Suprapubic skin (tissue), 4 donors: ENCODE measurements at regions not wholly inside any gene's neighbourhood (a gene's known extent, or its start where the extent isn't known, plus 50 kb on each side); places are given as distances from the start of the nearest gene placed in this dataset.

ENCODE experiments used
- CTCF ChIP-seq, 2 donors: fragments of 200-600 bp in 1 of 2; fragments of 450-650 bp in 1 of 2; sonication (generic) in 1 of 2; IDR thresholded peaks; one replicate each; pipeline ENCODE4 v1.5.1; 2016 to 2019; ENCODE audit warnings: antibody characterized with exemption in 2 of 2, mild to moderate bottlenecking in 1 of 2, moderate library complexity in 1 of 2
- POLR2A ChIP-seq, 2 donors: fragments of 450-650 bp; IDR thresholded peaks; one replicate each; pipeline ENCODE4 v1.6.1; 2017; ENCODE audit warnings: antibody characterized with exemption in 2 of 2, mild to moderate bottlenecking in 2 of 2, moderate library complexity in 2 of 2
- POLR2AphosphoS5 ChIP-seq, 3 donors: sonication (generic); formaldehyde crosslinking; IDR thresholded peaks; one replicate each; pipeline ENCODE4 v1.6.1; 2017; ENCODE audit warnings: antibody characterized with exemption in 3 of 3

GRCh38 chr1:29671446-29672356 lies 435.4 kb downstream of the PTPRU start:
- TF ChIP-seq POLR2AphosphoS5 (IDR thresholded peaks at IDR 0.05) (no peak), POLR2A (IDR thresholded peaks at IDR 0.05) (no peak), CTCF (IDR thresholded peaks at IDR 0.05) (no peak)
